ENCODE measurements at regions not wholly inside any gene's neighbourhood (a gene's known extent, or its start where the extent isn't known, plus 50 kb on each side); places are given as distances from the start of the nearest gene placed in this dataset.

DNA sequence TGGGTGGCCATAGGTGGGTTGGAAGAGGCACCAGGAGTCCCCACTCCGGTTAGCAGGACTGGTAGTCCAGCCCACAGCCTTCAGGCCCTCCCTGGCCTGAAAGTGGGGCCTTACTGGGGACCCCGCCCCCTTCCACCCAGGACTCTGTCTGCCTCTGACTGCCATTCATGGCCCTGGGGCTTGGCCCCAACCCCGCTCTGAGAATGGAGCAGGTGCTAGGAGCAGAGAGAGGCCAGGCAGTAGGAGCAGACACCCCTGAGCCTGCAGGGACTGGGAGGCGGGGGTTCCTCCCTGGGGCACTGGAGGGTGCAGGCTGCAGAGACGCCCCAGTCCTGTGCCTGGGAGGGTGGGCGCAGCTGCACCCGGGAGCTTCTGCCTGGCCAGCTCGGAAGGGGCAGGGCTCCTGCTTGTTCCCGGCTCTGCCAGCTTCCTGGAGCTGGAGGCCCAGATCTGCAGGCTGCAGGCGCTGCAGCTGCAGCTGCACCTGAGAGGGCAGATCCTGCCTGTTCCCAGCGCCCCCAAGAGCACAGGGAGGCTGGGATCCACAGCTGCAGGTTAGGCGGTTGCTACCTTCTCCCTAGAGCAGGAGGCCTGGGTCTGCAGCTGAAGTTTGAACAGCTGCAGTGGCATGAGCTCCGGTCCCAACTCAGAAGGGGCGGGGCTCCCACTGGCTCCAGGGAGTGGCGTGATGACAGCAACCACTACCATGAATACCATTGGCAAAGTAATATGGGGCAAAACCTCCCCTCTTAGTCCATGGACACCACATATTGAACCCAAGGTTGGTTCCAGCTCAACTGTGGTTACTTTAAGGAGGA is 194.7 kb downstream of the SQOR start:
- H3K9me3 ChIP-seq (ENCODE audit: control insufficient read depth in 4 of 4, low read length in 3 of 4), result no peaks in the 10 kb centered on the region
- 83% methylated on average over 15 of the region's 15 CpGs for WGBS
- no peak overlapping the region for H3K9ac ChIP-seq (ENCODE audit: low read depth in 1 of 2, low read length in 2 of 2)
- no peak for DNase-seq (ENCODE audit: low spot score)
- no peak for TF ChIP-seq RAD21 (IDR thresholded peaks at IDR 0.05)
- no peak for TF ChIP-seq JUND (IDR thresholded peaks at IDR 0.05)
- no peak for TF ChIP-seq FOXA2 (IDR thresholded peaks at IDR 0.05)
- TF ChIP-seq, protein P1, sequence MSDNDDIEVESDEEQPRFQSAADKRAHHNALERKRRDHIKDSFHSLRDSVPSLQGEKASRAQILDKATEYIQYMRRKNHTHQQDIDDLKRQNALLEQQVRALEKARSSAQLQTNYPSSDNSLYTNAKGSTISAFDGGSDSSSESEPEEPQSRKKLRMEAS (IDR thresholded peaks at IDR 0.05), result no peak
- no peak for TF ChIP-seq GABPA (IDR thresholded peaks at IDR 0.05 in 1 of 2, conservative IDR thresholded peaks at IDR 0.05 in 1 of 2)
- TF ChIP-seq HNF4G (IDR thresholded peaks at IDR 0.05), result no peak
- no peak for TF ChIP-seq TAF1 (conservative IDR thresholded peaks at IDR 0.05)
- TF ChIP-seq FOXA1 (IDR thresholded peaks at IDR 0.05), result no peak
- H3K4me1 ChIP-seq (ENCODE audit: control insufficient read depth in 4 of 4, insufficient read depth in 4 of 4, low read length in 3 of 4), result no peaks in the 10 kb centered on the region
- H3K36me3 ChIP-seq (ENCODE audit: control insufficient read depth in 4 of 4, insufficient read depth in 3 of 4, low read depth in 1 of 4, low read length in 3 of 4), result no peaks in the 10 kb centered on the region
- no peak overlapping the region for H3K27ac ChIP-seq (ENCODE audit: low read depth in 1 of 2, low read length in 2 of 2)
- H3K27me3 ChIP-seq (ENCODE audit: control insufficient read depth in 4 of 4, insufficient read depth in 4 of 4, low read length in 3 of 4), result no peaks in the 10 kb centered on the region
- H3K4me3 ChIP-seq (ENCODE audit: low read depth in 1 of 3, low read length in 3 of 3), result no peak overlapping the region

DNA sequence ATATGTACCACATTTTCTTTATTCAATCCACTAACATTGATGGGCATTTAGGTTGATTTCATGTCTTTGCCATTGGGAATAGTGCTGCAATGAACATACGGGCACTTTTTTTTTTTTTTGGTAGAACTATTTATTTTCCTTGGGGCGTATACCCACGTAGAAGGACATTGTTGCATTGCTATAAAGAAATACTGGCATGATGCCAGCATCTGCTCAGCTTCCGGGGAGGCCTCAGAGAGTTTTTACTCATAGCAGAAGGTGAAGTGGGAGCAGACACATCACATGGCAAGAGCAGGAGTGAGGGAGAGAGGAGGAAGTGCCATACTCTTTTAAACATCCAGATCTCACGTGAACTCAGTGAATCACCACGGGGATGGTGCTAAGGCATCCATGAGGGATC is 197.0 kb downstream of the SQOR start:
- Histone ChIP-seq H3K4me1 (ENCODE audit: control insufficient read depth in 4 of 4, insufficient read depth in 4 of 4, low read length in 3 of 4) (no peaks in the 10 kb centered on the region), H3K27me3 (ENCODE audit: control insufficient read depth in 4 of 4, insufficient read depth in 4 of 4, low read length in 3 of 4) (no peaks in the 10 kb centered on the region), H3K36me3 (ENCODE audit: control insufficient read depth in 4 of 4, insufficient read depth in 3 of 4, low read depth in 1 of 4, low read length in 3 of 4) (no peaks in the 10 kb centered on the region), H3K9ac (ENCODE audit: low read depth in 1 of 2, low read length in 2 of 2) (no peak overlapping the region), H3K4me3 (ENCODE audit: low read depth in 1 of 3, low read length in 3 of 3) (no peak overlapping the region), H3K27ac (ENCODE audit: low read depth in 1 of 2, low read length in 2 of 2) (no peak overlapping the region), H3K9me3 (ENCODE audit: control insufficient read depth in 4 of 4, low read length in 3 of 4) (no peaks in the 10 kb centered on the region)
- DNase-seq (ENCODE audit: low spot score), result no peak
- WGBS, result 58% methylated on average over 6 of the region's 6 CpGs
- no peak for TF ChIP-seq NR2F2 (IDR thresholded peaks at IDR 0.05)
- TF ChIP-seq, protein P2, sequence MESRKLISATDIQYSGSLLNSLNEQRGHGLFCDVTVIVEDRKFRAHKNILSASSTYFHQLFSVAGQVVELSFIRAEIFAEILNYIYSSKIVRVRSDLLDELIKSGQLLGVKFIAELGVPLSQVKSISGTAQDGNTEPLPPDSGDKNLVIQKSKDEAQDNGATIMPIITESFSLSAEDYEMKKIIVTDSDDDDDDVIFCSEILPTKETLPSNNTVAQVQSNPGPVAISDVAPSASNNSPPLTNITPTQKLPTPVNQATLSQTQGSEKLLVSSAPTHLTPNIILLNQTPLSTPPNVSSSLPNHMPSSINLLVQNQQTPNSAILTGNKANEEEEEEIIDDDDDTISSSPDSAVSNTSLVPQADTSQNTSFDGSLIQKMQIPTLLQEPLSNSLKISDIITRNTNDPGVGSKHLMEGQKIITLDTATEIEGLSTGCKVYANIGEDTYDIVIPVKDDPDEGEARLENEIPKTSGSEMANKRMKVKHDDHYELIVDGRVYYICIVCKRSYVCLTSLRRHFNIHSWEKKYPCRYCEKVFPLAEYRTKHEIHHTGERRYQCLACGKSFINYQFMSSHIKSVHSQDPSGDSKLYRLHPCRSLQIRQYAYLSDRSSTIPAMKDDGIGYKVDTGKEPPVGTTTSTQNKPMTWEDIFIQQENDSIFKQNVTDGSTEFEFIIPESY (IDR thresholded peaks at IDR 0.05), result no peak
- TF ChIP-seq, protein P1 (IDR thresholded peaks at IDR 0.05), result no peak

DNA sequence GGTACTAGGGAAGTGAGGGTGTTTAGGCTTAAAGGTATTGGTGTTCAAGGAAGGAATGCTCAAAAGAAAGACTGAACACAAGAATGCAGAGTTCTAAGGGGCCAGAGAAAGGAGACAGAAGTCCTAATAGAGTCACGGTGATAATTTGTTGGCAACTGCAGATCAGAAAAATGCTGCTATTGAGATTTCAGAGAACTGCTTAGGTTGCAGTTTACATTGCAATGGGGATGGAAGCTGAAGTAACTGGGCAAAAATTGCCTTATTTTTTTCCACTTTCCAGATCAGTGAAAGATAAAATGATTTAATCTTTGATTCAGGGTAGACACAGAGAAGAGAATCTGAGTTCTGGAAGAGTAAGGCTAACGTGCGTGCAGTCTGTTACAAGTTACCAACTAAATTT is 199.8 kb downstream of the SQOR start:
- H3K9me3 ChIP-seq (ENCODE audit: control insufficient read depth in 4 of 4, low read length in 3 of 4), result no peaks in the 10 kb centered on the region
- H3K4me1 ChIP-seq (ENCODE audit: control insufficient read depth in 4 of 4, insufficient read depth in 4 of 4, low read length in 3 of 4), result no peaks in the 10 kb centered on the region
- H3K36me3 ChIP-seq (ENCODE audit: control insufficient read depth in 4 of 4, insufficient read depth in 3 of 4, low read depth in 1 of 4, low read length in 3 of 4), result no peaks in the 10 kb centered on the region
- H3K9ac ChIP-seq (ENCODE audit: low read depth in 1 of 2, low read length in 2 of 2), result no peak overlapping the region
- 88% methylated on average over 3 of the region's 3 CpGs for WGBS
- no peak overlapping the region for H3K4me3 ChIP-seq (ENCODE audit: low read depth in 1 of 3, low read length in 3 of 3)
- H3K27me3 ChIP-seq (ENCODE audit: control insufficient read depth in 4 of 4, insufficient read depth in 4 of 4, low read length in 3 of 4), result no peaks in the 10 kb centered on the region
- no peak for DNase-seq (ENCODE audit: low spot score)
- H3K27ac ChIP-seq (ENCODE audit: low read depth in 1 of 2, low read length in 2 of 2), result no peak overlapping the region
- TF ChIP-seq FOXA1 (IDR thresholded peaks at IDR 0.05), result no peak
- TF ChIP-seq FOXA2 (IDR thresholded peaks at IDR 0.05), result no peak
- TF ChIP-seq, protein P3, sequence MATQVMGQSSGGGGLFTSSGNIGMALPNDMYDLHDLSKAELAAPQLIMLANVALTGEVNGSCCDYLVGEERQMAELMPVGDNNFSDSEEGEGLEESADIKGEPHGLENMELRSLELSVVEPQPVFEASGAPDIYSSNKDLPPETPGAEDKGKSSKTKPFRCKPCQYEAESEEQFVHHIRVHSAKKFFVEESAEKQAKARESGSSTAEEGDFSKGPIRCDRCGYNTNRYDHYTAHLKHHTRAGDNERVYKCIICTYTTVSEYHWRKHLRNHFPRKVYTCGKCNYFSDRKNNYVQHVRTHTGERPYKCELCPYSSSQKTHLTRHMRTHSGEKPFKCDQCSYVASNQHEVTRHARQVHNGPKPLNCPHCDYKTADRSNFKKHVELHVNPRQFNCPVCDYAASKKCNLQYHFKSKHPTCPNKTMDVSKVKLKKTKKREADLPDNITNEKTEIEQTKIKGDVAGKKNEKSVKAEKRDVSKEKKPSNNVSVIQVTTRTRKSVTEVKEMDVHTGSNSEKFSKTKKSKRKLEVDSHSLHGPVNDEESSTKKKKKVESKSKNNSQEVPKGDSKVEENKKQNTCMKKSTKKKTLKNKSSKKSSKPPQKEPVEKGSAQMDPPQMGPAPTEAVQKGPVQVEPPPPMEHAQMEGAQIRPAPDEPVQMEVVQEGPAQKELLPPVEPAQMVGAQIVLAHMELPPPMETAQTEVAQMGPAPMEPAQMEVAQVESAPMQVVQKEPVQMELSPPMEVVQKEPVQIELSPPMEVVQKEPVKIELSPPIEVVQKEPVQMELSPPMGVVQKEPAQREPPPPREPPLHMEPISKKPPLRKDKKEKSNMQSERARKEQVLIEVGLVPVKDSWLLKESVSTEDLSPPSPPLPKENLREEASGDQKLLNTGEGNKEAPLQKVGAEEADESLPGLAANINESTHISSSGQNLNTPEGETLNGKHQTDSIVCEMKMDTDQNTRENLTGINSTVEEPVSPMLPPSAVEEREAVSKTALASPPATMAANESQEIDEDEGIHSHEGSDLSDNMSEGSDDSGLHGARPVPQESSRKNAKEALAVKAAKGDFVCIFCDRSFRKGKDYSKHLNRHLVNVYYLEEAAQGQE (IDR thresholded peaks at IDR 0.05), result no peak
- no peak for TF ChIP-seq YY1 (IDR thresholded peaks at IDR 0.05)
- no peak for TF ChIP-seq HNF4G (IDR thresholded peaks at IDR 0.05)
- no peak for TF ChIP-seq EGR1 (IDR thresholded peaks at IDR 0.05; ENCODE audit: low read depth in 2 of 2)
- TF ChIP-seq HNF4A (conservative IDR thresholded peaks at IDR 0.05), result no peak
- no peak for TF ChIP-seq GABPA (IDR thresholded peaks at IDR 0.05 in 1 of 2, conservative IDR thresholded peaks at IDR 0.05 in 1 of 2)
- TF ChIP-seq, protein P2 (IDR thresholded peaks at IDR 0.05), result no peak
- TF ChIP-seq, protein P4, sequence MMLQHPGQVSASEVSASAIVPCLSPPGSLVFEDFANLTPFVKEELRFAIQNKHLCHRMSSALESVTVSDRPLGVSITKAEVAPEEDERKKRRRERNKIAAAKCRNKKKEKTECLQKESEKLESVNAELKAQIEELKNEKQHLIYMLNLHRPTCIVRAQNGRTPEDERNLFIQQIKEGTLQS (IDR thresholded peaks at IDR 0.05), result no peak
- no peak for TF ChIP-seq RAD21 (IDR thresholded peaks at IDR 0.05)
- no peak for TF ChIP-seq NR2F2 (IDR thresholded peaks at IDR 0.05)
- TF ChIP-seq, protein P1 (IDR thresholded peaks at IDR 0.05), result no peak
- no peak for TF ChIP-seq SP1 (IDR thresholded peaks at IDR 0.05)
- no peak for TF ChIP-seq RXRA (IDR thresholded peaks at IDR 0.05)
